Psoas muscle (tissue), 7 donors: ENCODE measurements at regions not wholly inside any gene's neighbourhood (a gene's known extent, or its start where the extent isn't known, plus 50 kb on each side); places are given as distances from the start of the nearest gene placed in this dataset.

Source experiments
- ATAC-seq, 4 donors: fragments of 200-7000 bp; cut with Tn5 transposase; one replicate each; pipeline ENCODE4 v1.9.1; 2020; ENCODE audit warnings: moderate library complexity in 3 of 4, mild to moderate bottlenecking in 2 of 4
- DNase-seq, 2 donors: peaks; one replicate each; pipeline ENCODE4 v3.0.0-alpha.2; 2020
- H3K27ac ChIP-seq: fragments of 200-600 bp; one replicate; pipeline ENCODE4 v1.8.0; 2022
- H3K27me3 ChIP-seq, 3 donors: fragments of 200-600 bp in 1 of 3; one replicate each; pipeline versions ENCODE4 v1.6.1 to v1.8.0; 2013 to 2022; ENCODE audit warnings: low read length in 2 of 3, mild to moderate bottlenecking in 2 of 3, moderate library complexity in 1 of 3; ENCODE audit not compliant: insufficient read depth in 3 of 3
- H3K36me3 ChIP-seq, 2 donors: fragments of 200-600 bp in 1 of 2; one replicate each; pipeline versions ENCODE4 v1.6.1 to v1.8.0; 2013 to 2022; ENCODE audit warnings: low read depth in 1 of 2, mild to moderate bottlenecking in 1 of 2, moderate library complexity in 1 of 2; ENCODE audit not compliant: insufficient read depth in 1 of 2
- H3K4me1 ChIP-seq: fragments of 200-600 bp; one replicate; pipeline ENCODE4 v1.8.0; 2022
- H3K4me3 ChIP-seq: fragments of 200-600 bp; one replicate; pipeline ENCODE4 v1.8.0; 2022; ENCODE audit warnings: mild to moderate bottlenecking
- H3K9me3 ChIP-seq: fragments of 200-600 bp; one replicate; pipeline ENCODE4 v1.8.0; 2022
- CTCF ChIP-seq: fragments of 200-600 bp; IDR thresholded peaks from one replicate; pipeline ENCODE4 v1.8.0; 2022; ENCODE audit warnings: antibody characterized with exemption
- WGBS, 3 donors: extraction: QIAGEN DNeasy Blood & Tissue Kit; methylation state at CpG; one replicate each; pipeline versions ENCODE4 v1.1.6 to v1.1.7; 2013; 5-methylcytosine and 5-hydroxymethylcytosine counted together
- intact Hi-C, 2 donors: fragments of 100-400 bp; cut with DNase I; formaldehyde crosslinking; loops; one replicate each; pipeline versions ENCODE4 v1.11.0 to v1.14.2; 2022
- donor health status: healthy with polysubstance abuse.
- donor health status: DM: no; HTN: no; CAD: no; lungs with moderate emphysema.
- donor health status: Bipolar disorder and iron deficiency.
- donor health status: healthy.
- donor health status: DM: yes; HTN: yes; CAD: no.
- donor health status: DM: no; HTN: no; CAD: no.
- donor health status: DM: yes; HTN: yes; CAD: no.

GRCh38 chr11:64472593-64473455 lies 82.9 kb upstream of the SLC22A11 start:
- no peak for ATAC-seq
- 73 to 79% (median 78%) methylated on average over 10 of the region's 10 CpGs for WGBS, 3 donors
- H3K27ac ChIP-seq, result no peak overlapping the region
- H3K9me3 ChIP-seq, result no peaks in the 10 kb centered on the region
- H3K4me1 ChIP-seq, result no peaks in the 10 kb centered on the region
- H3K4me3 ChIP-seq, result no peak overlapping the region
- H3K27me3 ChIP-seq, result peaks cover 0 to 49% (median 8%) of the 10 kb centered on the region in 3 donors
- no peak for DNase-seq
- intact Hi-C loops, result no loop called here
- H3K36me3 ChIP-seq, result no peaks in the 10 kb centered on the region
- no peak for TF ChIP-seq CTCF

GRCh38 chr11:64474680-64475079 lies 81.1 kb upstream of the SLC22A11 start:
- Histone ChIP-seq H3K4me1 (no peaks in the 10 kb centered on the region), H3K27ac (no peak overlapping the region), H3K9me3 (no peaks in the 10 kb centered on the region), H3K4me3 (no peak overlapping the region), H3K36me3 (no peaks in the 10 kb centered on the region), H3K27me3 (peaks cover 0 to 52% (median 7%) of the 10 kb centered on the region in 3 donors)
- WGBS, 3 donors, result 60 to 71% (median 60%) methylated on average over 11 of the region's 11 CpGs
- intact Hi-C loops, result no loop called here
- ATAC-seq (no peak), DNase-seq (no peak)
- TF ChIP-seq CTCF, result no peak

- 91 to 93% (median 91%) methylated on average over 11 of the region's 11 CpGs for WGBS, 3 donors
- Histone ChIP-seq H3K36me3 (no peaks in the 10 kb centered on the region), H3K27ac (no peak overlapping the region), H3K9me3 (no peaks in the 10 kb centered on the region), H3K4me3 (no peak overlapping the region), H3K4me1 (no peaks in the 10 kb centered on the region), H3K27me3 (peaks cover 0 to 54% (median 7%) of the 10 kb centered on the region in 3 donors)
- ATAC-seq (no peak), DNase-seq (no peak)
- TF ChIP-seq CTCF, result no peak
- intact Hi-C loops, result no loop called here
These were observed 80.6 kb upstream of the SLC22A11 start for GRCh38 chr11:64475145-64475544.

GRCh38 chr11:64476881-64477280 lies 78.9 kb upstream of the SLC22A11 start:
- intact Hi-C loops, result no loop called here
- Histone ChIP-seq H3K36me3 (no peaks in the 10 kb centered on the region), H3K27ac (no peak overlapping the region), H3K27me3 (peaks cover 0 to 44% (median 7%) of the 10 kb centered on the region in 3 donors), H3K4me1 (no peaks in the 10 kb centered on the region), H3K4me3 (no peak overlapping the region), H3K9me3 (no peaks in the 10 kb centered on the region)
- 53 to 70% (median 60%) methylated on average over 7 of the region's 7 CpGs for WGBS, 3 donors
- ATAC-seq (no peak), DNase-seq (no peak)
- no peak for TF ChIP-seq CTCF

- Histone ChIP-seq H3K36me3 (no peaks in the 10 kb centered on the region), H3K9me3 (no peaks in the 10 kb centered on the region), H3K4me3 (no peak overlapping the region), H3K27ac (no peak overlapping the region), H3K27me3 (peaks cover 0 to 43% (median 7%) of the 10 kb centered on the region in 3 donors), H3K4me1 (no peaks in the 10 kb centered on the region)
- WGBS, 3 donors, result 78 to 84% (median 81%) methylated on average over 11 of the region's 11 CpGs
- no peak for DNase-seq
- no peak for ATAC-seq
- intact Hi-C loops, result no loop called here
- TF ChIP-seq CTCF, result no peak
These were observed 78.1 kb upstream of the SLC22A11 start for GRCh38 chr11:64477675-64478074.
